ENCODE measurements at regions not wholly inside any gene's neighbourhood (a gene's known extent, or its start where the extent isn't known, plus 50 kb on each side); places are given as distances from the start of the nearest gene placed in this dataset.

DNA sequence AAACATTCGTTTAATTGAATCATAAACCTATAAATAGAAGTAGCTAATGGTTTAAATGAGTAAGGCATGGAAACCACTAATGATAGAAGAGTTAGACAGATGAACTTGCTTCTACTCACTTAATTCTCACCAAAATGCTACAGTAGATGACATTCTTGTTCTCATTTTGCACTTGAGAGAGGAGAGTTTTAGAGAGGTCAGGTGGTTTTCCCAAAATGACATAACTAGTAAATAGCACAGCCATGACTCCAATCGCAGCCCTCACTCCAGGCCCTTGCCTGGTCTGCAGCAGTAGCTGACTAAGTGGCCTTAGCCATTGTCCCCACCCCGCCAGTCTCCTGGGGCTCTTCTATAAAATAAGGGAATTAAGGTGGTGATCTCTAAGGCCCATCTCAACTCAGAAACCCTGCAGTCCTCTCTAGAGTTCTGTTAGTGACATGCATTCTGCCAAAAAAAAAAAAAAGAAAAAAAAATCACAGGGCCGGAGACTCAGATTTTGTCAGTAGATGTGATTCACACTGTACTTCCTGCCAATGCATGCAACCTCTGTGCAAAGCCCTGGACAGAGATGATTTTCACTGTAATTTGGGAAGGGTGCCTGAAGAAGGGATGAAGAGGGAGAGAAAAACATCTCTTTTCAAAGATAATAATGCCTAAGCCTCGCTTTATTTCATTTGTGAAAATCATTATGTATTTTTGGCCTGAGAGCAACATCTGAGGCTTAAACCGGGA is 221.8 kb downstream of the ANAPC1 start:
- peak overlapping the region in 1 of 2 donors; percentile 10 for H3K27ac Mint-ChIP-seq
- no peaks in the 10 kb centered on the region for H3K9me3 Mint-ChIP-seq
- H3K27me3 Mint-ChIP-seq = no peaks in the 10 kb centered on the region
- no peak overlapping the region for H3K4me3 Mint-ChIP-seq
- ATAC-seq (replicated peaks) (no peak), DNase-seq (no peak)
- H3K36me3 Mint-ChIP-seq (ENCODE audit: insufficient read depth) = no peaks in the 10 kb centered on the region
- peaks cover 5 to 6% of the 10 kb centered on the region in 2 donors for H3K4me1 Mint-ChIP-seq (ENCODE audit: low read depth in 2 of 2)

DNA sequence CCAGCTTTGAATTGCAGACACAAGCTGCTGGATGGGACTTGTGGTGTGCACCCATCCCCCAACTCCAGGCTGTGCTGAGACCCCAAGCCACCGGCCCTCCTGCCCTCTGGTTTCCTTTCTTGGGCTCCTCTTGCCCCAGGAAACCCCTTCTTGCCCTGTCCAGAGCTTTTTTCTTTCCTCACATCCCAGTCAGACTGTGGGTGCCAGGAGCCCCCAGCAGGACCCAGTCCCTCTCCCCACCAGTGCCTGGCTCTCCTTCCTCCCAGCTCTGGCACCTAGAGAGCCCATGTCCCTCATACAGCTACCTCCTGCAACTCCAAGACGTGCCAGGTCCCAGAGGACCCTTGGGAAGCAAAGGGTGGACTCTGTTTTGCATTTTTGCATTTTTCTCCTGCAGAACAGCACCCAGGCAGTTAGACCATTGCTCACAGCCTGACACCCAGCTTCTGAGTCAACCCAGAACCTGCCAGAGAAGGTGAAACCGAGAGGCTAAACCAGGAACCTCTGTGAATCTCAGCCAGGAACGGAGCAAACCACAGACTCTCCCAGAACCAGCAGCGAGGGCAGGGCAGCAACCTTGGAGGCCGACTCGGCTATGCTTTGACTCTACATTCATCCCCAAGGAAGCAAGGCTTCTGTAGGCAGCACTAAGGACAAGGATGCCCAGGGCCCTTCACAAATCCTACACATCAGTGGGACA is 221.1 kb downstream of the ANAPC1 start:
- H3K9me3 Mint-ChIP-seq = no peaks in the 10 kb centered on the region
- no peak for ATAC-seq (replicated peaks)
- no peaks in the 10 kb centered on the region for H3K36me3 Mint-ChIP-seq (ENCODE audit: insufficient read depth)
- no peak for DNase-seq
- H3K4me3 Mint-ChIP-seq = no peak overlapping the region
- no peaks in the 10 kb centered on the region for H3K27me3 Mint-ChIP-seq
- H3K27ac Mint-ChIP-seq = peak overlapping the region in 1 of 2 donors; percentile 10
- peaks cover 5 to 6% of the 10 kb centered on the region in 2 donors for H3K4me1 Mint-ChIP-seq (ENCODE audit: low read depth in 2 of 2)

DNA sequence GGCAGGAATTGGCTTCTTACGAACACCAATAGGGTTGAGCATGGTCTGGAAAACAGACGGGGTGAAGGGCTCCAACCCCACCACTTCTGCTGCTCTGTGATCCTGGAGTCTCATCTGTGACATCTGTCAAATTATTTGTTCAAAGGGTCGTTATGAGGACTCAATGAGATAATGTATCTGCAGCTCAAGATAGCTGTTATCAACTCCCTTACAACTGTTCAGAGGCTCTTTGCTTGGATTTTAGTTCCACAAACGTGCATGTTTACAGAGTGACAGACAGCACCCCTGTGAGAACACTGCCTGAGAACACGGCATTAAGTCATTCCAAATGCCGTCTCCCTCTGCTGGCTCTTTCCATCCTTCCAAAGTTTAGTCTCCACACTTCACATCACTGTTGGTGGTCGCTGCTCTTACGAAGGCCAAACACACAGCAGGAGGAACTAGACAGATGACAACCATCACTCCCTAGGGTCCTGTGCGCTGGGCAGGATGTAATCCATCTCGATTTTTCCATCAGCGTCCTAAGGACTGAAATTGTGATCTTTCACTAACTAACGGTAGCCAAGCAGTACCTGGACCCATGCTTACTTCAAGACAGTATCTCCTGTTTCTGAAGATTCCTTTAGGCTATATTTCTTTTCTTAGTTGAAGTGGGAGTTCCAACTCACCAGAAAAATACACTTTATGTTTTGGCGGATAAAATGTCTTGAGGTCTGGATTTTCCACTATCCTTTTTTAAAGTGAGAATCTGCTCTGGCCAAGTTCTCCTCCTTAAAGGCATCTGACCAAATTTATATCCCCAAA is 220.3 kb downstream of the ANAPC1 start:
- H3K36me3 Mint-ChIP-seq (ENCODE audit: insufficient read depth) = no peaks in the 10 kb centered on the region
- no peak for ATAC-seq (replicated peaks)
- peaks cover 5 to 6% of the 10 kb centered on the region in 2 donors for H3K4me1 Mint-ChIP-seq (ENCODE audit: low read depth in 2 of 2)
- no peak for DNase-seq
- H3K4me3 Mint-ChIP-seq = no peak overlapping the region
- H3K27me3 Mint-ChIP-seq = no peaks in the 10 kb centered on the region
- no peaks in the 10 kb centered on the region for H3K9me3 Mint-ChIP-seq
- no peak overlapping the region for H3K27ac Mint-ChIP-seq

DNA sequence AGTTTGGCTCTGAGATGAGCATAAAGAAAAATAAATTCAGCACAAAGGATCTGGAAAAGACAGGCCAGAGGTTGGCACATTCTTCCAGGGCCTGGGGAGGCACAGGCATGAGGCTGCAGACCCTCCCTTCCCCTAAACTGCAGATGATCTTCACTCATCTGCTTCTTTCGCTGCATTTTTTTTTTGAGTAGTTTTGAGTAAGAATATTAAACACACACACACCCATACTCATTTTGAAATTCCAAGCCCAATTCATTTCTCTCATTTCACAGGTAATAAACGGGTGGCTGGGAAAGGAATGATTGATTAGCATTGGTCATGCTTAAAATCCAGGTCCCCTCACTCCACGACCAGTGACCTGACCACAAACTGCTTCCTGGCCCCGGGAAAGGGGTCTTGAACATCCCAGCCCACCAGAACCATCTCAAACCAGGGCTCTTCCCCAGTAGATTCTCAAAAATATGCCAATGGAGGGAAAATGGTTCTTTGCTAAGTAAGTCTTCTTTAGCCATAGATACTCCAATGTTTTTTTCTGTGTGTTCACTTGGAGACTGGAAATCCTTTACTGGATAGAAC is 219.6 kb downstream of the ANAPC1 start:
- ATAC-seq (replicated peaks) (no peak), DNase-seq (no peak)
- Mint-ChIP-seq H3K27ac (no peak overlapping the region), H3K36me3 (ENCODE audit: insufficient read depth) (no peaks in the 10 kb centered on the region), H3K9me3 (no peaks in the 10 kb centered on the region), H3K4me1 (ENCODE audit: low read depth in 2 of 2) (peaks cover 5 to 6% of the 10 kb centered on the region in 2 donors), H3K4me3 (no peak overlapping the region), H3K27me3 (no peaks in the 10 kb centered on the region)

DNA sequence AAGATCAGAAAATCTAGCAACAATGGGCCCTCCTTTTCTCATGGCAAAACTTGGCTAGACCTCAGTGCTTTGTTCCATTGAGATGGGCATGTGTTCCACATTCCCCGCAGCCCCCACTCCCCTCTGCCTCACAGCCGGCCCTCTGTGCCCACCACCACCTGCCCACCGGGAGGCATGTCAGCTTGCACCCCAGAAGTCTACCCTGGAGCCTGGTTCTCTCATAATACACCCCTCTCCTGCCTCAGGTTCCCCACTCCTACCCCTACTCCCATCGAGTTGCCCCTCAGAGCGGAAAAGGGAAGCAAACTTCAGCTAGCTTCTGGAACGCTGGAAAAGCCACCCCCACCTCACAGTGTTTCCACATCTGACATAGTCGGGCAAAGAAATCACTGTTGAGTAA is 219.0 kb downstream of the ANAPC1 start:
- no peaks in the 10 kb centered on the region for H3K9me3 Mint-ChIP-seq
- peaks cover 5 to 6% of the 10 kb centered on the region in 2 donors for H3K4me1 Mint-ChIP-seq (ENCODE audit: low read depth in 2 of 2)
- H3K27ac Mint-ChIP-seq = no peak overlapping the region
- no peak overlapping the region for H3K4me3 Mint-ChIP-seq
- ATAC-seq (replicated peaks) (no peak), DNase-seq (no peak)
- no peaks in the 10 kb centered on the region for H3K27me3 Mint-ChIP-seq
- H3K36me3 Mint-ChIP-seq (ENCODE audit: insufficient read depth) = no peaks in the 10 kb centered on the region

DNA sequence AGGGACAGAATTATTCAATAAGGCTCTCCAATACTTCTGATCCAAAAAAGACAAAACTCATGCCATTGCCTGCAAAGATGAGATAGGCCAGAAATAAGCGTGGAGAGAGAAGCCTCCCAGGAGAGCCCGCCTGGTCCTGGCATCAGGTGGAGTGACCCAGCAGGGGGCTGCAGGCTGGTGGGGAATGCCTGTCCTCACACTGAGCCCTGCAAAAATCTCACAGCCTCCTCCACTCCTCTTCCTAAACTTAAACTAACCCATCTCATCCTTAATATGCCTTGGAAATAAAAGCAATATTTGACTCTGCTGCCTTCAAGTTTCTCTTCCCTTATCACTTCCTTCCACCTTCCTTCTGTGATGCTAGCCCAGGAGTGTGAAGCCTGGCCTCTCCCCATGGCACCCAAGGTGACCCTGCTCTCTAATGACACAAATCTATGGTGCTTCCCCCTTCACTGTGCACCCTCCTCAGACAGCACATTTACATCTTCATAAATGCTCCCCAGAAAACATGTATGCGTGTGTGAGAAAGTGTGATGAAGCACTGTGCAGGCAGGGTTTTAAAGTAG is 218.4 kb downstream of the ANAPC1 start:
- DNase-seq (no peak), ATAC-seq (replicated peaks) (no peak)
- Mint-ChIP-seq H3K4me1 (ENCODE audit: low read depth in 2 of 2) (peaks cover 5 to 6% of the 10 kb centered on the region in 2 donors), H3K4me3 (no peak overlapping the region), H3K27me3 (no peaks in the 10 kb centered on the region), H3K36me3 (ENCODE audit: insufficient read depth) (no peaks in the 10 kb centered on the region), H3K9me3 (no peaks in the 10 kb centered on the region), H3K27ac (no peak overlapping the region)

DNA sequence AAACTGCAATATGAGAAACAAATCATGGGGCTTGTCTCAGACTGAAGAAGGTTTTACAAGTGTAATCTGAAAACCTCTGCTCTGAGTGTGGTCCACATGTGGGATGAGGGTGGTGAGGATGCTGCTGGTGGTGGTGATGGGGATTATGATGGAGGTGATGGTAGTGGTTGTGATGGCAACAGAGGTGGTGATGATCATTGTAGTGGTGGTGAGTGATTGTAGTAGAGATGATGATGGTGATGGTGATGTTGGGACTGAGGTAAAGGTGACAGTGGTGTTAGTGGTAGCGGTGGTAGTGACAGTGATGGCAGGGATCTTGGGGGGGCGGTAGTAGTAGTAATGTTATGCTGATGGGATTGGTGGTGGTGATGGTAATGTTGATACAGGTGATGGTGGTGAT is 217.8 kb downstream of the ANAPC1 start:
- no peaks in the 10 kb centered on the region for H3K36me3 Mint-ChIP-seq (ENCODE audit: insufficient read depth)
- no peak for DNase-seq
- H3K4me3 Mint-ChIP-seq = no peak overlapping the region
- no peak overlapping the region for H3K27ac Mint-ChIP-seq
- peaks cover 5 to 6% of the 10 kb centered on the region in 2 donors for H3K4me1 Mint-ChIP-seq (ENCODE audit: low read depth in 2 of 2)
- H3K27me3 Mint-ChIP-seq = no peaks in the 10 kb centered on the region
- H3K9me3 Mint-ChIP-seq = no peaks in the 10 kb centered on the region
- peak; percentile 32 for ATAC-seq (replicated peaks)

DNA sequence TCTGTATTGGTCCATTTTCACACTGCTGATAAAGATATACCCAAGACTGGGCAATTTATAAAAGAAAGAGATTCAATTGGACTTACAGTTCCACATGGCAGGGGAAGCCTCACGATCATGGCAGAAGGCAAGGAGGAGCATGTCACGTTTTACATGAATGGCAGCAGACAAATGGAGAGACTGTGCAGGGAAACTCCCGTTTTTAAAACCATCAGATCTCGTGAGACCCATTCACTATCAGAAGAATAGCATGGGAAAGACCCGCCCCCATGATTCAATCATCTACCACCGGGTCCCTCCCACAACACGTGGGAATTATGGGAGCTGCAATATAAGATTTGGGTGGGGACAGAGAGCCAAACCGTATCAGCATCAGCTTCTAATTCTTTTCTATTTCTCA is 217.0 kb downstream of the ANAPC1 start:
- H3K27ac Mint-ChIP-seq = no peak overlapping the region
- ATAC-seq (replicated peaks) (no peak), DNase-seq (no peak)
- H3K36me3 Mint-ChIP-seq (ENCODE audit: insufficient read depth) = no peaks in the 10 kb centered on the region
- no peaks in the 10 kb centered on the region for H3K9me3 Mint-ChIP-seq
- no peak overlapping the region for H3K4me3 Mint-ChIP-seq
- no peaks in the 10 kb centered on the region for H3K27me3 Mint-ChIP-seq
- peaks cover 5 to 6% of the 10 kb centered on the region in 2 donors for H3K4me1 Mint-ChIP-seq (ENCODE audit: low read depth in 2 of 2)

DNA sequence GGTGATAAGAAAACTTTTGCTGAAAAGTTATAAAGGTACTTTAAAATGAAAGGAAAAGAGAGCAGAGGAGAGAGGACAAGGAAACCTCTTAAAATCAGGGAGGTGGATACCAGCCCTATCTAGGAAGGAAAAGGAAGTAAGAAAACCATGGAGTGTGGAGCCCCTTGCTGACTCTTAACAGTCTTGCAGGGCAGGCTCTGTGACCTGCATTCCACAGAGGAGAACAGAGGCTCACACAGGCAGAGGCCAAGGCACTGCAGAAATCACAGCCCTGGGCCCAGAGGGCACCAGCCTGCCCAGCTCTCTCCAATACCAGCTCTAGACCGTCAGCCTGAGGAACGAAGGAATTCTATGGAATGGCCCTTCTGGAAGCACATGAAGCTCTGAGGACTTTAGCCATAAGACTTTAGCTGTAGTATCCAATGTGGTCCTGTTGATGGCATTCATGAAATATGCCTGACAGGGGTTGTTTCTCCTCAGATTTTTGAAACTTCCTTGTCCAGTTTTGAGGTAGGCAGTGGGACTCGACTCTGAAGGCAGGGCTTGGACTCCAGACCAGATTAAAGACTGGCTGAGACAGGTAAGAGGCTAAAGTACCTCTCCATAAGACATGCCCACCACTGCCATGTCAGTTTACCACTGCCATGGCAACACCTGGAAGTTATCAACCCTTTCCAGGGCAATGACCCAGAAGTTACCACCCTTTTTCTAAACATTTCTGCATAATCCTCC is 216.3 kb downstream of the ANAPC1 start:
- no peak overlapping the region for H3K4me3 Mint-ChIP-seq
- H3K27ac Mint-ChIP-seq = no peak overlapping the region
- no peak for ATAC-seq (replicated peaks)
- no peaks in the 10 kb centered on the region for H3K9me3 Mint-ChIP-seq
- H3K4me1 Mint-ChIP-seq (ENCODE audit: low read depth in 2 of 2) = peaks cover 5 to 6% of the 10 kb centered on the region in 2 donors
- no peak for DNase-seq
- no peaks in the 10 kb centered on the region for H3K27me3 Mint-ChIP-seq
- no peaks in the 10 kb centered on the region for H3K36me3 Mint-ChIP-seq (ENCODE audit: insufficient read depth)

DNA sequence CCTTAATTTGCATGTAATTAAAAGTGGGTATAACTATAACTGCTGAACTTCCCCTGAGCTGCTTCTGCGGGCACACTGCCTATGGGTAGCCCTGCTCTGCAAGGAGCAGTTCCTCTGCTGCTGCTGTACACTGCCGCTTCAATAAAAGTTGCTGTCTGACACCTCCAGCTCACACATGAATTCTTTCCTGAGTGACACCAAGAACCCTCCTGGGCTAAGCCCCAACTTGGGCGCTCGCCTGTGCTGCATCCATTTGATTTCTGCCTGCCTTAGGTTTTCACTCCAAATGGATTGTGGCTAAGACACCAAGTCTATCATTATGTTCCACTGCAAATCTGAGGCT is 215.7 kb downstream of the ANAPC1 start:
- no peaks in the 10 kb centered on the region for H3K27me3 Mint-ChIP-seq
- H3K36me3 Mint-ChIP-seq (ENCODE audit: insufficient read depth) = no peaks in the 10 kb centered on the region
- H3K4me1 Mint-ChIP-seq (ENCODE audit: low read depth in 2 of 2) = peaks cover 0 to under 1% of the 10 kb centered on the region in 2 donors
- no peak overlapping the region for H3K4me3 Mint-ChIP-seq
- no peak for ATAC-seq (replicated peaks)
- no peak overlapping the region for H3K27ac Mint-ChIP-seq
- H3K9me3 Mint-ChIP-seq = no peaks in the 10 kb centered on the region
- DNase-seq = no peak

DNA sequence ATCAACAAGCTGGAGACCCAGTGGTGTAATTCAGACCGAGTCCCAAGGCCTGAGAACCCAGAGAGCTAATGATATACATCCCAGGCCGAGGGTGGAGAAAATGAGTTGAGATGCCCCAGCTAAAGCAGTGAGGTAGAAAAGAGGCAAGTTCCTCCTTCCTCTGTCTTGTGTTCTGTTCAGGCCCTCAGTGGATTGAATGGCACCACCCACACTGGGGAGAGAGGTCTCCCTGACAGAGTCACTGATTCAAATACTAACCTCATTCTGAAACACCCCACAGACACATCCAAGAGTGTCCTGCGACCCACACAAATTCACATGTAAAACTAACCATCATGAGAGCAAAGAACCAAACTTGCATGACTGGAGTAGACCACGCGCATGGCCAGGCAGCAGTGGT is 215.3 kb downstream of the ANAPC1 start:
- ATAC-seq (replicated peaks) (no peak), DNase-seq (no peak)
- no peak overlapping the region for H3K27ac Mint-ChIP-seq
- H3K9me3 Mint-ChIP-seq = no peaks in the 10 kb centered on the region
- H3K36me3 Mint-ChIP-seq (ENCODE audit: insufficient read depth) = no peaks in the 10 kb centered on the region
- H3K4me3 Mint-ChIP-seq = no peak overlapping the region
- no peaks in the 10 kb centered on the region for H3K4me1 Mint-ChIP-seq (ENCODE audit: low read depth in 2 of 2)
- H3K27me3 Mint-ChIP-seq = no peaks in the 10 kb centered on the region

DNA sequence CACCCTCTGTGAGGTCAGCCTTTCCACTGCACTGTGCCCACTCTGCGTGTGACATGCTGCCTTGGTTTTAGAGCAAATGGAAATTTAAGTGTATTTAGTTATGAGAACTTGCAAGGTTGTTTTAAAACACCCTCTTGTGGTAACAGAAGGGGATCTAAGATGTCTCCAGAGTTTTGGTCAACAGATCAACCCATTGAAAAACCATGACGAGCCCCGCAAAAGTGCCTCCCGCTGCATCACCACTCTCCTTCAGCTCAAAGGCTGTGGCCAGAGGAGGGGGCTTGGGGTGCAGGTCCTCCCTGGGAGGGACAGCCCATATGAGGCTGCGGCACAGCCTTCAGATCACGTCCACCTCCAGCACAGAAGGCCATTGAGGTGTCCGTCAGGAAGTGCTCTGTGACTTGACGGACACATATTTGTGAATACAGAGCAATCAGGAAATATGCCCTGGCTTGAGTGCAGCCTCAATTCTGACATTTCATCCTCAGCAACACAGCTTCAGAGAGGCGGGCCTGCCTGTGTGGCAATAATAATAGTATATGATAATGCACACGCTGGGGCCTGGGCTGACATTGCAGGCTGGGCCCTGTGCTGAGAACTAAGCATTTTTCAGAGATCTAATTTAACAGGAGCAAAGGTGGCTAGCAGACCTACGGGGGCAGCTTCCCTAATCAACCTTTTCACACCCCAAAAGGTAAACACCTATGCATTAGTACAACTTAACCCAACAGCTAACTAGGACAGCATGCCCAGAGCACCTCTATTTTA is 213.9 kb downstream of the ANAPC1 start:
- Mint-ChIP-seq H3K27ac (no peak overlapping the region), H3K4me1 (ENCODE audit: low read depth in 2 of 2) (no peaks in the 10 kb centered on the region), H3K27me3 (no peaks in the 10 kb centered on the region), H3K9me3 (no peaks in the 10 kb centered on the region), H3K4me3 (no peak overlapping the region), H3K36me3 (ENCODE audit: insufficient read depth) (no peaks in the 10 kb centered on the region)
- no peak for ATAC-seq (replicated peaks)
- no peak for DNase-seq

Data from effector memory CD8-positive, alpha-beta T cell (primary cell).